HepG2 (cell line): ENCODE measurements at regions not wholly inside any gene's neighbourhood (a gene's known extent, or its start where the extent isn't known, plus 50 kb on each side); places are given as distances from the start of the nearest gene placed in this dataset.

Experiments used
- FOXK2 ChIP-seq: fragments of 450-650 bp; IDR thresholded peaks from 2 replicates; pipeline ENCODE4 v1.6.1; 2016
- MYNN ChIP-seq: sonication (generic); formaldehyde crosslinking; IDR thresholded peaks from 2 replicates; pipeline ENCODE4 v1.4.0; 2020; ENCODE audit warnings: mild to moderate bottlenecking, low read depth, missing genetic modification reagents
- ZNF224 ChIP-seq: sonication (generic); formaldehyde crosslinking; IDR thresholded peaks from 2 replicates; pipeline ENCODE4 v1.5.0; 2020; ENCODE audit warnings: mild to moderate bottlenecking, missing genetic modification reagents
- ZSCAN21 ChIP-seq: sonication (generic); formaldehyde crosslinking; IDR thresholded peaks from 2 replicates; pipeline ENCODE4 v1.8.0; 2022; ENCODE audit warnings: mild to moderate bottlenecking, missing genetic modification reagents, moderate library complexity, borderline replicate concordance

- TF ChIP-seq MYNN (CRISPR knock-in tag), result no peak
- no peak for TF ChIP-seq ZNF224 (CRISPR knock-in tag)
- TF ChIP-seq FOXK2, result no peak
- no peak for TF ChIP-seq ZSCAN21
These were observed 141.1 kb upstream of the MID1 start for GRCh38 chrX:10761447-10761846.
